T-helper 2 cell (primary cell): ENCODE measurements at regions not wholly inside any gene's neighbourhood (a gene's known extent, or its start where the extent isn't known, plus 50 kb on each side); places are given as distances from the start of the nearest gene placed in this dataset.
A peak's percentile ranks its signal among the peaks of the same experiment; 100 is the strongest.
"Not testable (repeated sequence)": the region's sequence is repeated elsewhere in the genome, so short reads cannot be mapped to it uniquely, and the experiment has no call there.

ENCODE experiments used
- DNase-seq, 5 experiments: peaks; one replicate each; pipeline versions ENCODE4 v3.0.0 to v3.0.0-alpha.2; 2012 to 2022

DNA sequence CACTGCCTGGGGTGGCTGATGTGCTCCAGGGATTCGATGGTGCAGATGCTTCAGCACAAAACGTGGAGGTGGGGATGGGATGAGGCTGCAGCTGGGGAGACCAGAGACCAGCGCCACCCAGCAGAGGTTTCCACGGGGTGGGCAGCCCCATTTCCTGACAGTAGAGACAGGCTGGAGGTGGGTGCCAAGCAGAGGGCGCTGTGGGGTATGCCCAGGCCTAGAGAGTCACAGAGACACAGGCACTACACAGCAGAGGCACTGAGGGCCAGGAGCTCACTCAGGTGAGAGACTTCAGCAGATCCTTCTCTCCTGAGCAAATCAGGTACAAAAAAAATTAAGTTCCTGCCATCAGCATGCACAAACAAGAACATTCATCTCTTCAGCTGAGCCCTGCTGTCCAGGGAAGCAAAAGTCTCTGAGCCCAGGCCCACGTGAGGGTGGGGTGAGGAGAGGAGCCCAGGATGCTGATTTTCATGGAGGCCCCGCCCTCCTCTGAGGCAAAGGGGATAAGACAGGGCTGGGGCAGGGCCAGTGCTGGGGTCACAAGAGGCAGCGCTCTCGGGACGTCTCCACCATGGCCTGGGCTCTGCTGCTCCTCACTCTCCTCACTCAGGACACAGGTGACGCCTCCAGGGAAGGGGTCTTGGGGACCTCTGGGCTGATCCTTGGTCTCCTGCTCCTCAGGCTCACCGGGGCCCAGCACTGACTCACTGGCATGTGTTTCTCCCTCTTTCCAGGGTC lies 53.1 kb downstream of the GGTLC2 start:
- DNase-seq, result no peak

DNA sequence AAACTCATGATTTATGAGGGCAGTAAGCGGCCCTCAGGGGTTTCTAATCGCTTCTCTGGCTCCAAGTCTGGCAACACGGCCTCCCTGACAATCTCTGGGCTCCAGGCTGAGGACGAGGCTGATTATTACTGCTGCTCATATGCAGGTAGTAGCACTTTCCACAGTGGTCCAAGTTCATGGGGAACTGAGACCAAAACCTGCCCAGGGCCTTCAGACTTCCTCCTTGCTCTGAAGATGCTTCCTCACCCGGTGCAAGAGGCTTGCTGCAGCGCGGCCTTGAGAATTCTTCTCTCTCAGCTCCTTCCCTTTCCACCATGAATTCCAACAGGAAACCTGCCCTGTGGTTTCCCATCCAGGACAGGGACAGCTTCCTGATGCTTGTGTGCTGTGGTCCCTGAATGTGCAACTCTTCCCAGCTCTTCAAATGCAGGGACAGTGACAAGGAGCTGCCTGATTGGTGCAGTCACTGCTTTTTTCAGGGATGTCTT lies 53.9 kb downstream of the GGTLC2 start:
- no peak for DNase-seq

DNA sequence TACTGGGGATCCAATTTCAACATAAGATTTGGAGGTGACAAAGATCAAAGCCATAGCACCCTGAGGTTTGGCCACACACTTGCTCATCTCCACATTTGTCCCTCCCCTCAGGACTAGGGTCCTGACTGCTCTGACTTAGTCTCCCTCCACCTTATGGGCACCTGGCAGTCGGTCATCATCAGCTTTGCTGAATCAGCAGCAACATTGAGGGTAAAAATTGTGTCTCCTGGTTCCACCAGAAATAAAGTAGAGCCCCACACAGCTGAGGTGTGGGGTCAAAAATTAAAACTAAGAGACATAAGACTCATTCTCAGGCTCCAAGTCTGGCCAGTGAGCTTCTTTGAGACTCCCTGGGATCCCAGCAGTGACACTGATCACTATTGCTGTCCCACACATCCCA lies 56.2 kb downstream of the GGTLC2 start:
- no peak for DNase-seq

DNA sequence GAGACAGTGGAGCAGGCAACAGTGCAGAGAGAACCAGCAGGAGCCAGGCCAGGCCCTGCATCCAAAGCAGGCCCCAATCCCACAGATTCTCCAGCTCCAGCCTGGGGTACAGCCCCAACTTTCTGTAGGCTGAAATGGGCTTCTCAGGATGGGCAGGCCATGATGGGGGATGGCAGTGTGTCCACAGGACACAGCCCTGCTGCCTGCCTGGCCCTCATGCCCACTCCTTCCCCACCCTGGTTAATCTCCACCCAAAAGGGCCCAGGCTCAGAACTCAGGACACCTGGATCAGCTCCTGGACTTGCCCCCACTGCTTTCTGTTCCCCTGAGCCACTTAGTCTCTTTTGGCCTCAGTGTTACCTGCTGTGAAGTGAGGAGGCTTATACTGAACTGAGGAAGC lies 57.1 kb downstream of the GGTLC2 start:
- DNase-seq, result not testable (repeated sequence)

DNA sequence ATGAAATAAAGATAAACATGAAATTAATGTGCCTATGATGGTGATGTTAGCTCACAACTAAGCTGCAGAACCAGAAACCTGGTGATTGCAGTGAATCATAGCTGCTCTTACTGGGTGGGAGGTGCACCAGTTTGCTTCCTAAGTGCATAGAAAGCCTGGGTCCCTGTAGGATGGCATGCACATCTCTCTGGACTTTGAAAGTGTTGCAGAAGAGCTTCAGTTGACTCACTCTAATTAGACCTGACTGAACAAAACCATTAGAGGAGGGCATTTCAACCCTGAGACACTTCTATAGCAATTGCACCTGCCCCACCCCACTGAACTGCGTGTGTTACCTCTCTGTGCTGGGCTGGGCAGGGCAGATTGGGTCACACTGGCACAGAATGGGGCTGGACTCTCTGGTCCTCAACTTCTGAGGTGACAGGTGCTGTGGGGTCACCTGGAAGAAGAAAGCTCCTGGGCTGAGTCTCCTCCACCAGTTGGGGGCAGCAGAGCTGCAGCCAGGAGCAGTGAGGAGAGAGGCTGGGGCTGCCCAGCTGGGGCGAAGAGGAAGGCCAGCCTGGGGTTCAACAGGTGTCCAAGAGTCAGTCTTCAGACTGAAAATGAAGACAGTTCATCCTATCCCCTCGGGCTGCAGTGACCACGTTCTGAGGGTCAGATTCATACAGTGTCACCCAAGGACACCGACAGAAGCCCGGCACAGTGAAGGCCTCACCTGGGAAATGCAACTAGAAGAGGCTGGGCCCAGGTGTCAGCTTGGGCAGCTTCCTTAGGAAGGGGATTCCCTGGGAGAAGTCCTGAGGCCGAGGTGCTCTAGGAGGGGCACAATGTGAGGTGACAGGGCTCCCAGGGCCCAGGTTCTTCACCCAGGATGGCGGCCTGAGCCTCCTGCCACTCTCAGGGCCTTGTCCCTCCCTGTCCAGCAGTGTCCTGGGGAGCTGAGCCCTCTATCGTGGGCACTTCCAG lies 58.1 kb downstream of the GGTLC2 start:
- DNase-seq, result no peak

DNA sequence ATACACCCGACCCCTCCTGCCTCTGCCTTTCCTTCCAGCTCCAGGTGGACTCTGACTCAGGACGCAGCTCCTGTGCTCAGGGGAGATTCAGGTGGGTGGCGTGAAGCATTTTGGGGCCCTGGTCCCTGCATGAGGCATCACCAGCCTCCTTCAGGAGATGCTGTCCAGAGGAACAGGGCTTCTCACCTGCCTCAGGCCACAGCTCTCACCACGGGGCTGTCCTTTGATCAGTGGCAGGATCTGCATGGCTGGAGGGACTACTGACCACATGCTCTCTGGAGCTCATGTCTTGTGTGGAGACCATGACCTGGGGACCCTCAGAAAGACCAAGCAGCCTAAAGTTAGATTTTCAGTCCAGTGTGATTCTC lies 58.8 kb downstream of the GGTLC2 start:
- DNase-seq, result no peak

DNA sequence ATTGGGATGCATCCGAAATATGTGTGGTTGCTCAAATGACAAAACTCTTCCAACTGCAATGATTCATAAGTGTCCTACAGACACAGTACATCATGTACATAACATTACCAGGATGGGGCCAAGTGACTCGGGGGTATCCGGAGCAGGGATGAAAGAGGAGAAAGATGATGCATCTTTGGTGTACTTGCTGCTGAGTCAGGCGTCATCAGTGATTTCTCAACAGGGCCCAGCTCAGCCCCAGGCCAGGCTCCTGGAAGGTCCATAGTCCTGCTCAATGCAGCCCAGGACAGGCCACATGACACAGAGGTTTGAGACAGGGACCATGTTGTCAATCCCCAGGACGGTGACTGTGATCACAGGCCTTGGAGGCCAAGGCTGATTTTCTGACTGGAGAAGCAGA lies 59.3 kb downstream of the GGTLC2 start:
- no peak for DNase-seq

DNA sequence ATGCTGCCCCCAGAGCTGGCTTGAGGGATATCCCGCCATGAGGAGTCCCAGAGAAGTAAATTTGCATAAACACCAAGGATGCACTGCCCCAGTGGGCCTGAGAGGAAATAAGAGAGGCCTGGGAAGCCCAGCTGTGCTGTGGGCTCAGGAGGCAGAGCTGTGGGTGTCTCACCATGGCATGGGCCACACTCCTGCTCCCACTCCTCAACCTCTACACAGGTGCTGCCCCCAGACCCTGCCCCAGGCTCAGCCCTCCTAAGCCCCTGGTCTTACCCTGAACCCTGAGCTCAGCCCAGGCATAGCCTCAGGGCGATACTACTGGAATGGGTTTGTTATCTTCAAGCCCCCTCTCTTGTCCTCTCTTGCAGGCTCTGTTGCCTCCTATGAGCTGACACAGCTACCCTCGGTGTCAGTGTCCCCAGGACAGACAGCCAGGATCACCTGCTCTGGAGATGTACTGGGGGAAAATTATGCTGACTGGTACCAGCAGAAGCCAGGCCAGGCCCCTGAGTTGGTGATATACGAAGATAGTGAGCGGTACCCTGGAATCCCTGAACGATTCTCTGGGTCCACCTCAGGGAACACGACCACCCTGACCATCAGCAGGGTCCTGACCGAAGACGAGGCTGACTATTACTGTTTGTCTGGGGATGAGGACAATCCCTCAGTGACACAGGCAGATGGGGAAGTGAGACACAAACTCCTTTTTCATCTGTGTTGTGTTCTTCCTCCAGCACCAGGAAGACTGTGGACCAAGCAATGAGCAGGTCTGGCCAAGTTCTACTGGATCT lies 59.9 kb downstream of the GGTLC2 start:
- no peak for DNase-seq

DNA sequence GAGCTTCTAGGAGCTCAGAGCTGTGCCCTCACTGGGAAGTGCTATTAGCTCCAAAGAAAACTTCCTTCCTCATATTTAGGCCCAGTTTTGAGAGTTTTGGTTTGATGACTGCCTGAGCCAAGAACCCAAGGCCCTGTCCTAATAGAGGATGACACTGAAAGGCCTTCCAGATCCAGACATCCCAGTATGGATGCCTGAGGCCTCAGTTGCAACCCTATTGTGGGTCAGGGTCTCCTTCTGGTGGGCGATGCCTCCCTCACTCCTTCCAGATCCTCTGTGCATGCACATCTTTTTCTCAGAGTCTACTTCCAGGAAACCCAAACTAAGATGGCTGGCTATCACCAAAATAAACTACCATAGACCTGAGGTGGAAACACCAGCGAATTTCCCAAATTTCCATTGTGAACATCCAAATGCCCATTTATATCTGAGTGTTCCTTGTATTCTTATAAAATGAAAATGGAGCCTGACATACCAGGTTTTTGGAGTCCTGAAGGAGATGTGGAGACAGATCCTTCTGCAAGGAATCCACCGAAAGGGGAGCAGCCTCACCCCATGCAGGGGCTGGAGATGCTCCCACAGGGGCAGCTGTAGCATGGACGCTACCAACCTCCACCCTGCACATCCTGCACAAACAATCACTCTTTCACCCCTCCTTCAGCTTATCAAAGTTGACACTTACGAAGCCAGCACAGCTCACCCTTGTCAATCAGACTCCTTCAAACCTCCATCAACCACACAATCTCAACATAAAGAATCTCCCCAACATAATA lies 61.1 kb downstream of the GGTLC2 start:
- DNase-seq, result no peak

DNA sequence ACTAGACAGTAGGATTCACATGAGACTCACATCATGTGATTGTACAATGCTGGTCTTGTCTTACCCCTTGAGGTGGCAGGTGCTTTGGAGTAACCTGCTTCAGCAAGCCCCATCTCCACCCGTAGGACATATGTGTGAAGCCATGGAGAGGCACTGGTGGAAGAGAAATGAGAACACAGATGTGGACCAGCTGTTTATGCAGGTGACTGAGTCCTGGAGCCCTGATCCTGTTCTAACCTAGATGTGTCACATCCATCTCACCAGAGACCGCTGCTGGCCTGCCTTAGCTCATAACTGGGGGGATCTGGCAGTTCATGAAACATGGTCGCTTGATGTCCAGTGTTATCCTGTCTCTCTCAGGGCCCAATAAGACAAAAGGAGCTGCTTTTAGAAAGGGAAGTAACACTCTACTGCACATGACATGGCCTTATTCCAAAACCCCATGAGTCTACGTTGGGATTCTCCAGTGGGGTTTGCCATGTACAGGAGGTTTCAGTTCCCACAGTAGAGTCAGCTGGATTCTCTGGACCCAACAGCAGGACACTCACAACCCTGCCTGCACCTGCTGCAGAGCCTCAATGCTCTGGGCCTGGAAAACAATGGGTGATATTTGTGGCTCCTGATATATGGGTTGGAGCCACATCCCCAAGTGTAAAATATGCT lies 62.0 kb downstream of the GGTLC2 start:
- no peak for DNase-seq

DNA sequence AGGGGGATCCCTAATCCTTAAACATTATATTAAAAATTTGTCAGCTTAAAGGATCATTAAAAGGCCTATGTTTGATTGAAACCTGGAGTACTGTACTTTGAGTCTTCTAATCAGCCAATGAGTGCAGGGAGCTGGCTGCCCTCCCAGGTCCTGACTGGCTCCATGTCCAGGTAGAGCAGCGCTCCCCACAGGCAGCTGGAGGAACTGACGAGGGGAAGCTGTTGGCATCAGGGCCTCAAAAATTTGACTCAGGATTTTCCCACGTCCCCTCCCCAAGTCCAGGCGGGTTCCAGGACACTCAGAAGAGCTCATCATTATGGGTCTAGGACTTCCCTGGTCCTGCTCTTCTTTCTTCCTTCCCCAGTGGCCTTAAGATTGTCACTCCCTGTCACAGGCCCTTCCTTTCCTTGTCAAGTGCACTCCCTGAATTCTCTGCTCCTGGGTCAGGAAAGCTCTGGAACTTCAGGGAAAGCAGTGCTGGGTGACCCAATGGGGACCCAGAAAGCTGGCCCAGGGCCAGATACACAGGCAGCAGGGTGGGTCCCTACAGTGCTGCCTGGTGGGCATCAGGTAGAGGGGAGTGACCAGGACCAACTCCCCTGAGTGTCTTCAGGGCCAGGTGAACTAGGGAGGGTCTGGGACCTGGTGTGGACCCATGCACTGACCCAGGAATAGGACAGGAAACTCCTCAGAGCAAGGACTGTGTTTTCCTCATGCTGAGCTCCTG lies 65.5 kb downstream of the GGTLC2 start:
- peak in 1 of 5 experiments; percentile 10 for DNase-seq

DNA sequence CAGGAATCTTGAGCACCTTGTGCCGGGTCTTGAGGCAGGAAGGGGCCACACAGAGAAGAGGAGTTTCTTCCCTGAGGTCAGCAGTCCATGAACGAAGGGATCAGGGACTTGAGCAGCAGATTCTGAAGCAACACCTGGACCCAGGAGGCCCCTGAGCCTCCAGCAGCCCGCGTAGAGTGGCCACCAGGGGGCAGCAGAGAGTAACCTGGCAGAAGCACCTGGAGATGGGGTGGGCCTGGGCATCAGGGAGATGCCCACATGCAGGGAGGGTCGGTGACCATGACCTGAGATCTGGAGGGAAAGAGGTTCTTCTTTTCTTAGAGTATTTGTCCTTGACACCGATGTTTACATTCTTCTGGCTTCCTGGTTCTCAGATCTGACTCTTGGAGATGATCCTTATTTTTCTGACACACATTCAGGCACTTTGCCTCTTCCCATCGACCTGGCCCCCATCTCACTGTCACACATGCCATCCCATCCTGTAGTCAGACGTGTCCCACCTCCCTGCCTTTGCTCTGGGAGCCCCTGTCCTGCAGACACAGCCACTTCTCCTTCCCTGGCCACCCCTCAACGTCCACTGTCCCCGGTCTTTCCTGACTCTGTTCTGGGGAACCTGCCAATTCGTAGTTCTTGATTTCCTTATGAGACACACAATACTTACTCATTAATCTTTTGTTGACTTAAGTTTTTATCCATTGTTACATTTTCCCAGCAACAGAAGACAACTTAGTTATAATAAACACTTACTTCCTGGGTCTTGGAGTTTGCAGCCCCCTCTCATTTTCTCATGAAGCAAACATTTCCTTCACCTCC lies 66.5 kb downstream of the GGTLC2 start:
- peak; percentile 48 to 67 (median 64) for DNase-seq

DNA sequence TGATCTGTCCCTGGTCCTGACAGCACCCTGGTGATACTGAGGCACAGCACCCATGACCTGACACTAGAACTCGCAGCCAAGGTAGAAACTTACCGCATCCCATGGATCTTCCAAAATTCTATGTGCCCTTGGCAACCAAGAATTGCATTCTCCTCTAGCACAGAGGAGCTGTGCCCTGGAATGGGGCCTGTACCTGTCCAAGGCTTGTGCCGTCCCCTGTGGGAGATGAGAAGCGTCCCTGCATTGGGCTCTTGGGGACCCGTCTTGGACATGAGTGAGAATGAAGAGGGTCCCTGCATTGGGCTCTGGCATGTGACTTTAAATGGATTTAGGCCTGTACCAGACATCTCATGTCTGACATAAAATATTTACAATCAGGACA lies 67.1 kb downstream of the GGTLC2 start:
- no peak for DNase-seq

DNA sequence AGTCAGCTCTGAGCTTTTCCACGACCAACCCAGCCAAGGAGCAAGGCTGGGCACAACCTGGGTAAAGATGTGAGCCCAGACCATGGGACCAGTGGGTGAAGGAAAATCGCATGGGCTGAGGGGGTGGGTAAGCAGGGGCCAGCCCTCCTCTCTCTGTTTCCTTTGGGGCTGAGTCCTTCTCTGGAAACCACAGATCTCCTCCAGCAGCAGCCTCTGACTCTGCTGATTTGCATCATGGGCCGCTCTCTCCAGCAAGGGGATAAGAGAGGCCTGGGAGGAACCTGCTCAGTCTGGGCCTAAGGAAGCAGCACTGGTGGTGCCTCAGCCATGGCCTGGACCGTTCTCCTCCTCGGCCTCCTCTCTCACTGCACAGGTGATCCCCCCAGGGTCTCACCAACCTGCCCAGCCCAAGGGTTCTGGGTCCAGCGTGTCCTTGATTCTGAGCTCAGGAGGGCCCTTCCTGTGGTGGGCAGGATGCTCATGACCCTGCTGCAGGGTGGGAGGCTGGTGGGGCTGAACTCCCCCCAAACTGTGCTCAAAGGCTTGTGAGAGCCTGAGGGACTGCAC lies 67.8 kb downstream of the GGTLC2 start:
- no peak for DNase-seq

DNA sequence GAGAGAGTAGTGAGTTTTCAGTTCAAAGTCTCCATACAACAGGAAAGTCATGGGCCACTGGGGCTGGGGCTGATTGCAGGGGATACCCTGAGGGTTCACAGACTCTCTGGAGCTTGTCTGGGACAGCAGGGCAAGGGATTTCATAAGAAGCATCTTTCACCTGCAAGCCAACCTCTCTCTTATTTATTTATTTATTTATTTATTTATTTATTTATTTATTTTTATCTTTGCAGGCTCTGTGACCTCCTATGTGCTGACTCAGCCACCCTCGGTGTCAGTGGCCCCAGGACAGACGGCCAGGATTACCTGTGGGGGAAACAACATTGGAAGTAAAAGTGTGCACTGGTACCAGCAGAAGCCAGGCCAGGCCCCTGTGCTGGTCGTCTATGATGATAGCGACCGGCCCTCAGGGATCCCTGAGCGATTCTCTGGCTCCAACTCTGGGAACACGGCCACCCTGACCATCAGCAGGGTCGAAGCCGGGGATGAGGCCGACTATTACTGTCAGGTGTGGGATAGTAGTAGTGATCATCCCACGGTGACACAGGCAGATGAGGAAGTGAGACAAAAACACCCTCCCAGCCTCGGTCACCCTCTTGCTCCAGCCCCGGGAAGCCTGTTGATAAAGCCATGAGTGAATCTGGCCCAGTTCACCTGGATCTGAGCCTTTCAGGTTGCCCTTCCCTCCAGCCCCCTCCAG lies 68.4 kb downstream of the GGTLC2 start:
- DNase-seq, result no peak

DNA sequence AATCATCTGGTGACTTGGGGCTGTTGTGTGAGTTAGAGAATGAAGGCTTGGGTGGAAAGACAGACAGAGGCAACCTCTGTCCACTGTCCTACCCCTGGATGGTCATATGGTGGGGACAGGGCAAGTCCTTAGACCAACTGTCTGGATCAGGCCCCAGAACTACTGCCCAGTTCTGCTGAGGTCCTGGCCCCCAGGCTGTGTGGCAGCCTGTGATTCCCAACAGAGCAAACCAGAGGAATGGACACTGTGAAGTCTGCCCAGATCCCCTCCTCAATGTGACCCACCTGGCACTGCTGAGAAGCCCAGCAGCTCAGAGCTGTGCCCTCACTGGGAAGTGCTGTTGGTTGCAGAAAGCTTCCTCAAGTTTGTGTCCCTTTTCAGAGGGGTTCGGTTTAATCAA lies 69.0 kb downstream of the GGTLC2 start:
- DNase-seq, result no peak

DNA sequence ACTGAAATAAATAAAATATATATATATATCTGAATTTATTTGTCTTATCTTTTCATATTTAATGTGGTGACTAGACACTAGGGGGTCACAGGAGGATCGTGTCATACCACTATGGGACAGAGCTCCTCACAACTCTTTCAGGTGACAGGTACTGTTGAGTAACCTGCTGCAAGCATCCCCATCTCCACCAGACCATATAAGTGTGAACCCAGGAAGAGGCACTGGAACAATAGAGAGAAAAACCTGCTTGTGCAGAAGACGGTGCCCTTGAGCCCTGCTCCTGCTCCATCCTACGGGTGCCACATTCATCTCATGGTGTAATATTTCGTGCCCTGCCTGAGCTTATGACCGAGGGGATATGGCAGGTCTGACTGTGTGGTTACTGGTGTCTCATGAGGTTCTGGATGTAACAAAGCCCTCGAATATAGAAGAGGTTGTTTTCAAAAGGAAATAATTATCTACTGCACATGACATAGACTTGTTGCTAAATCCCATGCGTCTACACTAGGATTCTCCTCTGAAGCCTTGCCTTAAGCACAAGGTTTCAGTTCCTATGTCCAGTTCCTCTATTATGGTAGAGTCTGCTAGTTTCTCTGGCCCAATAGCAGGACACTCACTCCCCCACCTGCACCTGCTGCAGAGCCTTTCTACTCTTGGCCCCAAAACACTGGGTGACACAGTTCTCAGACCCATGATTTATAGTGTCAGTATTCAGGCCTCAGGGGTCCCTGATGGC lies 70.4 kb downstream of the GGTLC2 start:
- DNase-seq, result no peak

DNA sequence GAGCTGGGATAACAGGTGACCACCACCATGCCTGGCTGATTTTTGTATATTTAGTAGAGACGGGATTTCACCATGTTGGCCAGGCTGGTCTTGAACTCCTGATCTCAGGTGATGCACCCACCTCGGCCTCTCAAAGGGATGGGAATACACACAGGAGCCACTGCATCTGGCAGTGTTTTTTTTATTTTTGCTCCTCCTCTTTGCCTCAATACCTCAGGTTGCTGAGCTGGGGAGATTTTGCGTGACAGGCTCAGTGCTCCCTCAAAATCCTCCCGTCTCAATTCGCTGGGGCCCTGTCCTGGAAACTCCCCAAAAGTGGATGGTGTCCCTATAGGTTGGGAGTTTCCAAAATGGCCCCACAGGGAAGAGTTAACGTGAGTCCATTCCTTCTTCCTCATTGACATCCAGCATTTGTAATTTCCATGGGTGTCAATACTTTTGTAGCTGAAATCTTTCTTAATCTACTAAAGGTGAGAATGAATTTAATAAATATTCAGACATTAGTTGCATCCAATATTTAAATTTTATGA lies 71.8 kb downstream of the GGTLC2 start:
- no peak for DNase-seq
